ENCODE measurements at regions not wholly inside any gene's neighbourhood (a gene's known extent, or its start where the extent isn't known, plus 50 kb on each side); places are given as distances from the start of the nearest gene placed in this dataset.

- no peak for TF ChIP-seq POLR2A (IDR thresholded peaks at IDR 0.05)
- TF ChIP-seq CTCF (IDR thresholded peaks at IDR 0.05), result no peak
- TF ChIP-seq POLR2AphosphoS5 (IDR thresholded peaks at IDR 0.05), result no peak
- no peak for TF ChIP-seq EP300 (IDR thresholded peaks at IDR 0.05; ENCODE audit: low read depth)
These were observed 79.3 kb upstream of the TCF12 start for GRCh38 chr15:56839099-56839498.
